ENCODE measurements at regions not wholly inside any gene's neighbourhood (a gene's known extent, or its start where the extent isn't known, plus 50 kb on each side); places are given as distances from the start of the nearest gene placed in this dataset.
"Not testable (repeated sequence)": the region's sequence is repeated elsewhere in the genome, so short reads cannot be mapped to it uniquely, and the experiment has no call there.

DNA sequence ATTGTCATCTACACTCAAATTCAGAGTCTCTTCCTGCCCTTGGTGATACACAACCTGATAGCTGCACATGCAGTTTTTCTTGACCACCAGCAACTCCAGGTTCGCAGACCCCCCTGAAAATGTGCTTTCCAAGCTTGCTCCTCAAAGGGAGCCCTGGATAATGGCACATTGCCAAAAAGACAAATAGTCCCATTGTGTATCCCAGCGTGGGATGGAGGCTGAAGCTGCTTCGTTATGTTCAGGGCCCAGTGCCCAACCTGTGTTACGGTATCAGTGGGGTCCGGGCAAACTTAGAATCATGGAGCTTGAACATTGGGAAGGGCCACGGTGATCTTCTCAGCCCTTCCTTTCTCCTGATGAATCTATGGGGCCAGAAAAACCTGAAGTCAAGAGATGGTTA is 173.0 kb downstream of the TEX29 start:
- Histone ChIP-seq H3K4me3 (ENCODE audit: low read depth in 2 of 2, low read length in 1 of 2) (no peak overlapping the region), H3K27ac (ENCODE audit: low read depth in 2 of 2, low read length in 1 of 2) (no peak overlapping the region), H4K20me1 (ENCODE audit: insufficient read depth) (no peaks in the 10 kb centered on the region), H3K36me3 (replicated peaks in 1 of 2; ENCODE audit: control insufficient read depth in 1 of 2, insufficient read depth in 2 of 2, low read length in 1 of 2) (no peaks in the 10 kb centered on the region), H3K9me3 (no peaks in the 10 kb centered on the region), H3K9ac (no peak overlapping the region), H3F3A (replicated peaks; ENCODE audit: insufficient read depth) (no peaks in the 10 kb centered on the region), H3K4me2 (no peak overlapping the region), H3K4me1 (ENCODE audit: control insufficient read depth in 1 of 2, insufficient read depth in 2 of 2, low read depth in 1 of 2, low read length in 1 of 2) (no peaks in the 10 kb centered on the region), H2AFZ (ENCODE audit: low read depth) (no peak overlapping the region), H3K79me2 (ENCODE audit: insufficient read depth) (no peaks in the 10 kb centered on the region), H3K27me3 (ENCODE audit: insufficient read depth) (0 out of 2 replicates have a peak, but pooled peaks cover 5% of the 10 kb centered on the region), H3K9me2 (no peaks in the 10 kb centered on the region)
- TF ChIP-seq TCF12 (IDR thresholded peaks at IDR 0.05) (no peak), FOSL2 (IDR thresholded peaks at IDR 0.05; ENCODE audit: borderline replicate concordance, low read depth) (no peak)
- TF ChIP-seq, protein P1, sequence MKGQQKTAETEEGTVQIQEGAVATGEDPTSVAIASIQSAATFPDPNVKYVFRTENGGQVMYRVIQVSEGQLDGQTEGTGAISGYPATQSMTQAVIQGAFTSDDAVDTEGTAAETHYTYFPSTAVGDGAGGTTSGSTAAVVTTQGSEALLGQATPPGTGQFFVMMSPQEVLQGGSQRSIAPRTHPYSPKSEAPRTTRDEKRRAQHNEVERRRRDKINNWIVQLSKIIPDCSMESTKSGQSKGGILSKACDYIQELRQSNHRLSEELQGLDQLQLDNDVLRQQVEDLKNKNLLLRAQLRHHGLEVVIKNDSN (IDR thresholded peaks at IDR 0.05; ENCODE audit: borderline replicate concordance, low read depth), result no peak
- WGBS (ENCODE audit: low lambda C conversion rate), result 10% methylated on average over 6 of the region's 6 CpGs
- ChIA-PET CTCF (no interaction called here), POLR2A (no interaction called here)
- DNase-seq, result no peak

DNA sequence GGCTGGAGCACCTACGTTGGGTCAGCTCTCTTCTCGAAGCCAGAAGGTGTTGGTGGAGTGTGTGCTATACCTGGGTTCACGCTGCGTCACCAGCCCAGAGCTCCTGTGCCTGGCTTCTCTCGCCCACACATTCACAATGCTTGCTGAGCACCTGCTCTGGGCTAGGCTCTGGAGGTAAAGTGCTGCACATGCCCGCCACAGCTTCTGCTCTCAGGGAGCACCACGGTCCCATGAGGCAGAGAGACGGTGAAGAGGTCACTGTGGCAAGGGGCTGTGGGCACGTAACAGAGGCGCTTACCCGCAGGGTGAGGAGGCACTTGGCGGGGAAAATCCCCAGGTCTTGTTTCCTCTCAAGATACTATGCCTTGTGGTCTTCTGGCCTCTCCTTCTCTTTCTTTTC is 174.2 kb downstream of the TEX29 start:
- Histone ChIP-seq H3K9ac (no peak overlapping the region), H3K79me2 (ENCODE audit: insufficient read depth) (no peaks in the 10 kb centered on the region), H3K27ac (ENCODE audit: low read depth in 2 of 2, low read length in 1 of 2) (no peak overlapping the region), H2AFZ (ENCODE audit: low read depth) (no peak overlapping the region), H3K4me1 (ENCODE audit: control insufficient read depth in 1 of 2, insufficient read depth in 2 of 2, low read depth in 1 of 2, low read length in 1 of 2) (no peaks in the 10 kb centered on the region), H3K4me2 (no peak overlapping the region), H4K20me1 (ENCODE audit: insufficient read depth) (no peaks in the 10 kb centered on the region), H3K4me3 (ENCODE audit: low read depth in 2 of 2, low read length in 1 of 2) (no peak overlapping the region), H3K9me3 (no peaks in the 10 kb centered on the region), H3F3A (replicated peaks; ENCODE audit: insufficient read depth) (no peaks in the 10 kb centered on the region), H3K27me3 (ENCODE audit: insufficient read depth) (0 out of 2 replicates have a peak, but pooled peaks cover 5% of the 10 kb centered on the region), H3K9me2 (no peaks in the 10 kb centered on the region), H3K36me3 (replicated peaks in 1 of 2; ENCODE audit: control insufficient read depth in 1 of 2, insufficient read depth in 2 of 2, low read length in 1 of 2) (no peaks in the 10 kb centered on the region)
- ChIA-PET CTCF (no interaction called here), POLR2A (no interaction called here)
- no peak for DNase-seq
- WGBS (ENCODE audit: low lambda C conversion rate), result 31% methylated on average over 10 of the region's 12 CpGs
- TF ChIP-seq, protein P2, sequence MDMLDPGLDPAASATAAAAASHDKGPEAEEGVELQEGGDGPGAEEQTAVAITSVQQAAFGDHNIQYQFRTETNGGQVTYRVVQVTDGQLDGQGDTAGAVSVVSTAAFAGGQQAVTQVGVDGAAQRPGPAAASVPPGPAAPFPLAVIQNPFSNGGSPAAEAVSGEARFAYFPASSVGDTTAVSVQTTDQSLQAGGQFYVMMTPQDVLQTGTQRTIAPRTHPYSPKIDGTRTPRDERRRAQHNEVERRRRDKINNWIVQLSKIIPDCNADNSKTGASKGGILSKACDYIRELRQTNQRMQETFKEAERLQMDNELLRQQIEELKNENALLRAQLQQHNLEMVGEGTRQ (IDR thresholded peaks at IDR 0.05; ENCODE audit: borderline replicate concordance, low read depth, low read length), result no peak
- TF ChIP-seq NFIC (IDR thresholded peaks at IDR 0.05; ENCODE audit: borderline replicate concordance), result no peak
- TF ChIP-seq RAD21 (IDR thresholded peaks at IDR 0.05; ENCODE audit: low read length), result no peak
- TF ChIP-seq, protein P3, sequence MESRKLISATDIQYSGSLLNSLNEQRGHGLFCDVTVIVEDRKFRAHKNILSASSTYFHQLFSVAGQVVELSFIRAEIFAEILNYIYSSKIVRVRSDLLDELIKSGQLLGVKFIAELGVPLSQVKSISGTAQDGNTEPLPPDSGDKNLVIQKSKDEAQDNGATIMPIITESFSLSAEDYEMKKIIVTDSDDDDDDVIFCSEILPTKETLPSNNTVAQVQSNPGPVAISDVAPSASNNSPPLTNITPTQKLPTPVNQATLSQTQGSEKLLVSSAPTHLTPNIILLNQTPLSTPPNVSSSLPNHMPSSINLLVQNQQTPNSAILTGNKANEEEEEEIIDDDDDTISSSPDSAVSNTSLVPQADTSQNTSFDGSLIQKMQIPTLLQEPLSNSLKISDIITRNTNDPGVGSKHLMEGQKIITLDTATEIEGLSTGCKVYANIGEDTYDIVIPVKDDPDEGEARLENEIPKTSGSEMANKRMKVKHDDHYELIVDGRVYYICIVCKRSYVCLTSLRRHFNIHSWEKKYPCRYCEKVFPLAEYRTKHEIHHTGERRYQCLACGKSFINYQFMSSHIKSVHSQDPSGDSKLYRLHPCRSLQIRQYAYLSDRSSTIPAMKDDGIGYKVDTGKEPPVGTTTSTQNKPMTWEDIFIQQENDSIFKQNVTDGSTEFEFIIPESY (IDR thresholded peaks at IDR 0.05; ENCODE audit: borderline replicate concordance, low read depth), result no peak
- no peak for TF ChIP-seq TEAD4 (IDR thresholded peaks at IDR 0.05; ENCODE audit: borderline replicate concordance, insufficient read depth)

DNA sequence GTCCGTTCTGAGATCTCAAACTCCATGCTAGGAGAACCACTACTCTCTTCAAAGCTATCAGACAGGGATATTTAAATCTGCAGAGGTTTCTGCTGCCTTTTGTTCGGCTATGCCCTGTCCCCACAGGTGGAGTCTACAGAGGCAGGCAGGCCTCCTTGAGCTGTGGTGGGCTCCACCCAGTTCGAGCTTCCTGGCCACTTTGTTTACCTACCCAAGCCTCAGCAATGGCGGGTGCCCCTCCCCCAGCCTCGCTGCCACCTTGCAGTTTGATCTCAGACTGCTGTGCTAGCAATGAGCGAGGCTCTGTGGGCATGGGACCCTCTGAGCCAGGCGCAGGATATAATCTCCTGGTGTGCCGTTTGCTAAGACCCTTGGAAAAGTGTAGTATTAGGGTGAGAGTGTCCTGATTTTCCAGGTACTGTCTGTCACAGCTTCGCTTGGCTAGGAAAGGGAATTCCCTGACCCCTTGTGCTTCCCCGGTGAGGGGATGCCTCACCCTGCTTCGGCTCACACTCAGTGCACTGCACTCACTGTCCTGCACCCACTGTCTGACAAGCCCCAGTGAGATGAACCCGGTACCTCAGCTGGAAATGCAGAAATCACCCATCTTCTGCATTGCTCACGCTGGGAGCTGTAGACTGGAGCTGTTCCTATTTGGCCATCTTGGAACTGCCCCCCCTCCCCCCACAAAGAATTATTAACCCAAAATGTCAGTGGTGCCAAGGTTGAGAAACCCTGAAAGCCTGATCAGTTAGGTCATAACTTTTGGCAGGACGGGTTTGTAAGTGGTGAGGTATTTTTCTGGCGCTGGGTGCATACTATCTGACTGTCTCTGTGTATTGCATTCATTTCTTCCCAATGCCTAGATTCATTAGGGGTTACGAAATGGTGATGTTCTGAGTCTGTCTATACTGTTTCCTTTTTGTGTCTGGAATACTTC is 181.4 kb downstream of the TEX29 start:
- H4K20me1 ChIP-seq (ENCODE audit: insufficient read depth); H3K36me3 ChIP-seq (replicated peaks in 1 of 2; ENCODE audit: control insufficient read depth in 1 of 2, insufficient read depth in 2 of 2, low read length in 1 of 2); H3K9me3 ChIP-seq; POLR2A ChIA-PET; CTCF ChIA-PET; H3K9ac ChIP-seq; H3K4me1 ChIP-seq (ENCODE audit: control insufficient read depth in 1 of 2, insufficient read depth in 2 of 2, low read depth in 1 of 2, low read length in 1 of 2); H3K4me2 ChIP-seq; H3K79me2 ChIP-seq (ENCODE audit: insufficient read depth); H3K9me2 ChIP-seq; H3F3A ChIP-seq (replicated peaks; ENCODE audit: insufficient read depth); H2AFZ ChIP-seq (ENCODE audit: low read depth); H3K4me3 ChIP-seq (ENCODE audit: low read depth in 2 of 2, low read length in 1 of 2); H3K27ac ChIP-seq (ENCODE audit: low read depth in 2 of 2, low read length in 1 of 2); DNase-seq: not testable (repeated sequence)
- WGBS (ENCODE audit: low lambda C conversion rate), result 0% methylated on average over 8 of the region's 16 CpGs
- peaks cover 10% of the 10 kb centered on the region; the same call in 1 of the 2 replicates for H3K27me3 ChIP-seq (ENCODE audit: insufficient read depth)

Measured in SK-N-SH (cell line).